Activated B cell treated with CpG ODN at 0.5 μM for 24 hours (primary cell): ENCODE measurements at regions not wholly inside any gene's neighbourhood (a gene's known extent, or its start where the extent isn't known, plus 50 kb on each side); places are given as distances from the start of the nearest gene placed in this dataset.

Source experiments
- ATAC-seq: fragments of 200-7000 bp; cut with Tn5 transposase; one replicate; pipeline ENCODE4 v1.10.0; 2021; ENCODE audit warnings: low read depth, mild to moderate bottlenecking, moderate library complexity
- CTCF ChIA-PET: fragments of 350-600 bp; sonication (Branson Sonifier 250); formaldehyde crosslinking; loops from one replicate; lab custom pipeline; 2021; ENCODE audit warnings: antibody characterized with exemption; lab: Charles Lee
- POLR2A ChIA-PET: fragments of 350-600 bp; sonication (Branson Sonifier 250); formaldehyde crosslinking; loops from one replicate; lab custom pipeline; 2021; ENCODE audit warnings: antibody characterized with exemption; lab: Charles Lee
- DNase-seq: peaks from one replicate; pipeline ENCODE4 v3.0.0; 2022
- H3K27ac Mint-ChIP-seq: one replicate; pipeline ENCODE4 v1.8.0; 2020; ENCODE audit warnings: mixed read lengths
- H3K27me3 Mint-ChIP-seq: one replicate; pipeline ENCODE4 v1.8.0; 2021; ENCODE audit warnings: mixed read lengths
- H3K36me3 Mint-ChIP-seq: one replicate; pipeline ENCODE4 v1.8.0; 2021; ENCODE audit warnings: low read depth, mixed read lengths
- H3K4me1 Mint-ChIP-seq: one replicate; pipeline ENCODE4 v1.8.0; 2021; ENCODE audit warnings: mixed read lengths
- H3K4me3 Mint-ChIP-seq: one replicate; pipeline ENCODE4 v1.8.0; 2020; ENCODE audit warnings: mild to moderate bottlenecking, mixed read lengths
- H3K9me3 Mint-ChIP-seq: one replicate; pipeline ENCODE4 v1.8.0; 2020; ENCODE audit warnings: mixed read lengths
- intact Hi-C: fragments of 100-400 bp; cut with micrococcal nuclease; formaldehyde crosslinking; loops from one replicate; pipeline ENCODE4 v1.15.1; 2024
- TF ChIP-seq, protein P1 (sequence below): fragments of 200-600 bp; IDR thresholded peaks from one replicate; pipeline ENCODE4 v1.8.0; 2022; ENCODE audit warnings: antibody characterized with exemption, mild to moderate bottlenecking

DNA sequence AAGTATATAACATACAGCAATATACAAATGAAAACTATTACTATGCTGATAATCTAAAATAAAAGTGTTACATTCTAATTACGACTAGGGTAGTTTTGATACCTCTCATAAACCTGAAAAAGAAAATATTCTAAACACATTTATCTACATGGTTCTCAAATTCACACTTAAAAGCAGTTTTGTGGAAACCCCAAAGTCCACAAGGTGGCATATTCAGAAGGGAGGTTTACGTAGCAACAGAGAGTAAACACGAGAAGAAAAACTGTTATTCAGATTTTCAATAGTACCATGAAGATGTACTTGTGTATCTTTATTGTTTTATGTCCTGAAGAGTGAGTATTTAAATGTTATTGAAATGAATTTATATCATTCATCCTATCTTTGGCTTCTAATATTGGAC is 275.9 kb upstream of the KLHL1 start:
- TF ChIP-seq, protein P1, sequence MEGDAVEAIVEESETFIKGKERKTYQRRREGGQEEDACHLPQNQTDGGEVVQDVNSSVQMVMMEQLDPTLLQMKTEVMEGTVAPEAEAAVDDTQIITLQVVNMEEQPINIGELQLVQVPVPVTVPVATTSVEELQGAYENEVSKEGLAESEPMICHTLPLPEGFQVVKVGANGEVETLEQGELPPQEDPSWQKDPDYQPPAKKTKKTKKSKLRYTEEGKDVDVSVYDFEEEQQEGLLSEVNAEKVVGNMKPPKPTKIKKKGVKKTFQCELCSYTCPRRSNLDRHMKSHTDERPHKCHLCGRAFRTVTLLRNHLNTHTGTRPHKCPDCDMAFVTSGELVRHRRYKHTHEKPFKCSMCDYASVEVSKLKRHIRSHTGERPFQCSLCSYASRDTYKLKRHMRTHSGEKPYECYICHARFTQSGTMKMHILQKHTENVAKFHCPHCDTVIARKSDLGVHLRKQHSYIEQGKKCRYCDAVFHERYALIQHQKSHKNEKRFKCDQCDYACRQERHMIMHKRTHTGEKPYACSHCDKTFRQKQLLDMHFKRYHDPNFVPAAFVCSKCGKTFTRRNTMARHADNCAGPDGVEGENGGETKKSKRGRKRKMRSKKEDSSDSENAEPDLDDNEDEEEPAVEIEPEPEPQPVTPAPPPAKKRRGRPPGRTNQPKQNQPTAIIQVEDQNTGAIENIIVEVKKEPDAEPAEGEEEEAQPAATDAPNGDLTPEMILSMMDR, result no peak
- no peak overlapping the region for H3K27ac Mint-ChIP-seq
- no peaks in the 10 kb centered on the region for H3K36me3 Mint-ChIP-seq
- H3K4me3 Mint-ChIP-seq, result no peak overlapping the region
- no peaks in the 10 kb centered on the region for H3K4me1 Mint-ChIP-seq
- ATAC-seq, result no peak
- intact Hi-C loops, result no loop called here
- ChIA-PET POLR2A (no interaction called here), CTCF (no interaction called here)
- H3K27me3 Mint-ChIP-seq, result no peaks in the 10 kb centered on the region
- H3K9me3 Mint-ChIP-seq, result no peaks in the 10 kb centered on the region
- no peak for DNase-seq

DNA sequence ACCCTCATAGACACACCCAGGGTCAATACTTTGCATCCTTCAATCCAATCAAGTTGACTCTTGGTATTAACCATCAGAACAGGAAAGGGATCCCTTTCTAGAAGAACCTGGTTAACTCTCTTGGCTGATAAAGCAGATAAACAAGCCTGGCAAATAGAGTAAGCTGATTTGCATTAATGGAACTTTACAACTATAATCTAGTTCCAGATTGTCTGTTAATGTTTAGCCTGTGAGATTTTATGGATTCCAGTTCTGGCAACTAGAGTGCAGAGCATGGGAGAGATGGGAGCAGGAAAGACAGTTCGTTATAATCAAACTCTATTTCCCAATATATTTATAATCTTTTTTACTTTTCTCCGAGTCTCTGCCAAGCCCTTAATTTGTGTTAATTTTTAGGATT is 272.6 kb upstream of the KLHL1 start:
- CTCF ChIA-PET, result no interaction called here
- DNase-seq (no peak), ATAC-seq (no peak)
- Mint-ChIP-seq H3K4me1 (no peaks in the 10 kb centered on the region), H3K27me3 (no peaks in the 10 kb centered on the region), H3K9me3 (no peaks in the 10 kb centered on the region), H3K27ac (no peak overlapping the region), H3K36me3 (no peaks in the 10 kb centered on the region), H3K4me3 (no peak overlapping the region)
- intact Hi-C loops, result no loop called here
- TF ChIP-seq, protein P1, result no peak
- POLR2A ChIA-PET, result no interaction called here

DNA sequence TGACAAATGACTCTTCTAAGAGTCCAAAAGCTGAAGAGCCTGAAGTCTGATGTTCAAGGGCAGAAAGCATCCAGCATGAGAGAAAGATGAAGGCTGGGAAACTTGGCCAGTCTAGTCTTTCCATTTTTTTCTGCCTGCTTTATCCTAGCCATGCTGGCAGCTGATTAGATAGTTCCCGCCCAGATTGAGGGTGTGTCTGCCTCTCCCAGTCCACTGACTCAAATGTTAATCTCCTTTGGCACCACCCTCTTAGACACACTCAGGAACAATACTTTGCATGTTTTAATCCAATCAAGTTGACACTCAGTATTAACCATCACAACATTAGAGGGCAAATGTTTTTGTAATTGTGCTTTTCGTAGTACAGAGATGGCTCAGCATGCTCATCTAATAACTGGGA is 267.5 kb upstream of the KLHL1 start:
- Mint-ChIP-seq H3K36me3 (no peaks in the 10 kb centered on the region), H3K4me1 (no peaks in the 10 kb centered on the region), H3K27me3 (no peaks in the 10 kb centered on the region), H3K9me3 (peaks cover under 1% of the 10 kb centered on the region), H3K4me3 (no peak overlapping the region), H3K27ac (no peak overlapping the region)
- intact Hi-C loops, result no loop called here
- POLR2A ChIA-PET, result no interaction called here
- ATAC-seq (no peak), DNase-seq (no peak)
- CTCF ChIA-PET, result no interaction called here
- TF ChIP-seq, protein P1, result no peak

DNA sequence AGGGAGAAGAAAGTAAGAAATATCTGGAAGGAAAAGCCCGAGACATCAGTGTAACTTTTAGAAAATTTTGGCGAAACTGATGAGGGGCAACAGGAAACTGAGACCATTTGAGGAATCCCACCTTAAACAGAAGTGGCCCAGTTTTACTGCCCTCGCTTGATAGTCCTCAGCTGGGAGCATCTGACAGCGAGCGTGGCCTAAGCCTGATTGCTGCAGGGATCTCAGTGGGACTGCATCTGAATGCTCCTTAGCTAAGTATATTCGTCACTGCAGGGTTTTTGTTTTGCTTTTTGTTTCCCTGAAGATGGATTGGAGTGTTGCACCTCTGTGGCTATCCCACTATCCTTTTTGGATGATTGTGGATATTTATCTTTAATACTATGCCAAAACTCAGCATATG is 262.7 kb upstream of the KLHL1 start:
- no peaks in the 10 kb centered on the region for H3K27me3 Mint-ChIP-seq
- no peak overlapping the region for H3K27ac Mint-ChIP-seq
- H3K9me3 Mint-ChIP-seq, result peaks cover 2% of the 10 kb centered on the region
- CTCF ChIA-PET, result no interaction called here
- intact Hi-C loops, result no loop called here
- no peak for DNase-seq
- H3K4me3 Mint-ChIP-seq, result no peak overlapping the region
- POLR2A ChIA-PET, result no interaction called here
- H3K4me1 Mint-ChIP-seq, result no peaks in the 10 kb centered on the region
- TF ChIP-seq, protein P1, result no peak
- no peaks in the 10 kb centered on the region for H3K36me3 Mint-ChIP-seq
- ATAC-seq, result no peak

DNA sequence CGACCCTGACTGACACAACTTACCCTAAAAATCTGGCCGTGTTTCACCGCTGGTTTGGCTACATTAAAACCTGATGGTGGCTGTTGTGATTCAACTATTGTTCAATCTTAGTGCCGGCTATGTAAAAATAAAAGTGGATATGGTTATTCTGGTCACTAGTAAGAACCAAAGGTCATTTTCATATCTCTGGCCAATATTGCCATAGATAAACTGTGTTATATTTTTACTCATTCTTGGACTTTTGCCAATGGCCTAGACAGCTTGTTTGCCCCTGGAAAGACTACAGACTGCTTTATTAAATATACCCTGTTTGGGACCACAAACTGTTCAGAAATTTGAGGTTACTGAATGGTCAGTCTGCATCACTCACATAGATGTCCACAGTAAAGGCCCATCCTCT is 258.5 kb upstream of the KLHL1 start:
- Mint-ChIP-seq H3K27ac (no peak overlapping the region), H3K4me1 (no peaks in the 10 kb centered on the region), H3K36me3 (no peaks in the 10 kb centered on the region), H3K27me3 (no peaks in the 10 kb centered on the region), H3K4me3 (no peak overlapping the region), H3K9me3 (peaks cover 2% of the 10 kb centered on the region)
- intact Hi-C loops, result no loop called here
- no peak for DNase-seq
- no peak for ATAC-seq
- CTCF ChIA-PET, result no interaction called here
- TF ChIP-seq, protein P1, result no peak
- POLR2A ChIA-PET, result no interaction called here
